Calu3 (cell line): ENCODE measurements at regions not wholly inside any gene's neighbourhood (a gene's known extent, or its start where the extent isn't known, plus 50 kb on each side); places are given as distances from the start of the nearest gene placed in this dataset.

Source experiments
- BruUV-seq: library from RNA; stranded (reverse); fragments of 400-500 nt; replicated peaks from 2 replicates; lab custom pipeline; 2021; lab: Mats Ljungman, UMichigan
- CTCF ChIA-PET: fragments of 300-600 bp; sonication (Branson Sonifier 250); formaldehyde crosslinking; loops from one replicate; lab custom pipeline; 2022; ENCODE audit warnings: antibody characterized with exemption; lab: Charles Lee
- DNase-seq: peaks from one replicate; pipeline ENCODE4 v3.0.0; 2022
- H3K27ac Mint-ChIP-seq: one replicate; pipeline ENCODE4 v1.8.0; 2022; ENCODE audit warnings: mixed read lengths; ENCODE audit not compliant: unreplicated experiment
- H3K27me3 Mint-ChIP-seq: one replicate; pipeline ENCODE4 v1.8.0; 2022; ENCODE audit warnings: mixed read lengths; ENCODE audit not compliant: unreplicated experiment
- H3K36me3 Mint-ChIP-seq: one replicate; pipeline ENCODE4 v1.8.0; 2022; ENCODE audit warnings: mild to moderate bottlenecking, moderate library complexity, mixed read lengths; ENCODE audit not compliant: insufficient read depth, unreplicated experiment
- H3K4me1 Mint-ChIP-seq: one replicate; pipeline ENCODE4 v1.8.0; 2022; ENCODE audit warnings: mild to moderate bottlenecking, low read depth, mixed read lengths; ENCODE audit not compliant: unreplicated experiment
- H3K4me3 Mint-ChIP-seq: one replicate; pipeline ENCODE4 v1.8.0; 2022; ENCODE audit warnings: mild to moderate bottlenecking, low read depth, moderate library complexity, mixed read lengths; ENCODE audit not compliant: unreplicated experiment
- H3K9me3 Mint-ChIP-seq: one replicate; pipeline ENCODE4 v1.8.0; 2022; ENCODE audit warnings: low read depth, mixed read lengths; ENCODE audit not compliant: unreplicated experiment
- CTCF ChIP-seq: fragments of 200-600 bp; IDR thresholded peaks from one replicate; pipeline ENCODE4 v1.8.0; 2022; ENCODE audit warnings: antibody characterized with exemption; ENCODE audit not compliant: unreplicated experiment
- intact Hi-C: fragments of 100-400 bp; cut with micrococcal nuclease; formaldehyde crosslinking; loops from one replicate; pipeline ENCODE4 v1.10.0; 2022; ENCODE audit not compliant: unreplicated experiment

- no peak overlapping the region for H3K4me3 Mint-ChIP-seq
- H3K9me3 Mint-ChIP-seq = peaks cover 6% of the 10 kb centered on the region
- H3K27me3 Mint-ChIP-seq = no peaks in the 10 kb centered on the region
- CTCF ChIA-PET = no interaction called here
- TF ChIP-seq CTCF = no peak
- intact Hi-C loops = loop anchor here (5.0 kb wide), 1 partner anchor 228 kb away; no protein-coding TSS in a partner anchor
- no TSS peak for BruUV-seq
- peaks cover 10% of the 10 kb centered on the region for H3K4me1 Mint-ChIP-seq
- no peak overlapping the region for H3K27ac Mint-ChIP-seq
- DNase-seq = no peak
- H3K36me3 Mint-ChIP-seq = no peaks in the 10 kb centered on the region
Measured at GRCh38 chr1:193634876-193635275, 448.5 kb upstream of the B3GALT2 start.

- TF ChIP-seq CTCF = no peak
- Mint-ChIP-seq H3K4me3 (no peak overlapping the region), H3K4me1 (peaks cover 14% of the 10 kb centered on the region), H3K27me3 (no peaks in the 10 kb centered on the region), H3K36me3 (no peaks in the 10 kb centered on the region), H3K9me3 (peaks cover 6% of the 10 kb centered on the region), H3K27ac (no peak overlapping the region)
- CTCF ChIA-PET = no interaction called here
- intact Hi-C loops = loop anchor here (5.0 kb wide), 1 partner anchor 227 kb away; no protein-coding TSS in a partner anchor
- no peak for DNase-seq
- no TSS peak for BruUV-seq
Measured at GRCh38 chr1:193634470-193634869, 448.1 kb upstream of the B3GALT2 start.

- peaks cover 6% of the 10 kb centered on the region for H3K9me3 Mint-ChIP-seq
- CTCF ChIA-PET = no interaction called here
- BruUV-seq = no TSS peak
- no peak overlapping the region for H3K4me3 Mint-ChIP-seq
- no peaks in the 10 kb centered on the region for H3K27me3 Mint-ChIP-seq
- H3K4me1 Mint-ChIP-seq = peaks cover 19% of the 10 kb centered on the region
- no peak for TF ChIP-seq CTCF
- DNase-seq = no peak
- no peak overlapping the region for H3K27ac Mint-ChIP-seq
- intact Hi-C loops = loop anchor here (5.0 kb wide), 1 partner anchor 227 kb away; no protein-coding TSS in a partner anchor
- no peaks in the 10 kb centered on the region for H3K36me3 Mint-ChIP-seq
Measured at GRCh38 chr1:193633991-193634390, 447.6 kb upstream of the B3GALT2 start.

- H3K27me3 Mint-ChIP-seq = no peaks in the 10 kb centered on the region
- intact Hi-C loops = loop anchor here (5.0 kb wide), 1 partner anchor 226 kb away; no protein-coding TSS in a partner anchor
- DNase-seq = no peak
- H3K36me3 Mint-ChIP-seq = no peaks in the 10 kb centered on the region
- no TSS peak for BruUV-seq
- CTCF ChIA-PET = no interaction called here
- H3K4me3 Mint-ChIP-seq = no peak overlapping the region
- no peak overlapping the region for H3K27ac Mint-ChIP-seq
- peaks cover 22% of the 10 kb centered on the region for H3K4me1 Mint-ChIP-seq
- H3K9me3 Mint-ChIP-seq = peaks cover 3% of the 10 kb centered on the region
- no peak for TF ChIP-seq CTCF
Measured at GRCh38 chr1:193633093-193633492, 446.7 kb upstream of the B3GALT2 start.
